ENCODE measurements at regions not wholly inside any gene's neighbourhood (a gene's known extent, or its start where the extent isn't known, plus 50 kb on each side); places are given as distances from the start of the nearest gene placed in this dataset.

GRCh38 chr21:32940079-32941014 is 85.4 kb upstream of the OLIG2 start:
- Mint-ChIP-seq H3K9me3 (peaks cover 4% of the 10 kb centered on the region; the same call in 1 of the 2 replicates), H3K27me3 (ENCODE audit: low read depth) (peaks cover 4% of the 10 kb centered on the region), H3K4me3 (no peak overlapping the region), H3K4me1 (peaks cover 7% of the 10 kb centered on the region), H3K27ac (no peak overlapping the region), H3K36me3 (no peaks in the 10 kb centered on the region)
- ATAC-seq = peak; percentile 93
- CTCF ChIA-PET = interaction anchor here (0.5 to 2.3 kb wide), 58 partner anchors 10 to 422 kb away, joined by 3 to 41 read pairs (median 5); partner anchors contain the start of gene OLIG2
- DNase-seq (ENCODE audit: low spot score) = peak; percentile 41
- TF ChIP-seq CTCF (IDR thresholded peaks at IDR 0.05) = peak; percentile 72
- TF ChIP-seq E2F1 (CRISPR knock-in tag; IDR thresholded peaks at IDR 0.05) = no peak
- POLR2A ChIA-PET = no interaction called here

- H3K4me1 Mint-ChIP-seq = peaks cover 7% of the 10 kb centered on the region
- H3K9me3 Mint-ChIP-seq = peaks cover 4% of the 10 kb centered on the region; the same call in 1 of the 2 replicates
- ChIA-PET CTCF (interaction anchor here (1.2 to 2.3 kb wide), 15 partner anchors 9 to 256 kb away, joined by 3 to 41 read pairs (median 10); partner anchors contain the start of gene OLIG2), POLR2A (no interaction called here)
- no peaks in the 10 kb centered on the region for H3K36me3 Mint-ChIP-seq
- H3K27me3 Mint-ChIP-seq (ENCODE audit: low read depth) = peaks cover 4% of the 10 kb centered on the region
- TF ChIP-seq TCF7 (CRISPR knock-in tag; IDR thresholded peaks at IDR 0.05; ENCODE audit: low read depth) (no peak), CTCF (IDR thresholded peaks at IDR 0.05) (no peak), ETV6 (CRISPR knock-in tag; IDR thresholded peaks at IDR 0.05) (no peak), GRHL2 (CRISPR knock-in tag; IDR thresholded peaks at IDR 0.05; ENCODE audit: insufficient replicate concordance, severe bottlenecking) (no peak), ZNF671 (CRISPR knock-in tag; IDR thresholded peaks at IDR 0.05) (no peak), FOXJ3 (CRISPR knock-in tag; IDR thresholded peaks at IDR 0.05; ENCODE audit: borderline replicate concordance) (no peak), JUN (CRISPR knock-in tag; IDR thresholded peaks at IDR 0.05) (no peak), STAT6 (CRISPR knock-in tag; conservative IDR thresholded peaks at IDR 0.05; ENCODE audit: low read depth) (no peak), CREM (CRISPR knock-in tag; IDR thresholded peaks at IDR 0.05) (no peak)
- ATAC-seq = no peak
- no peak overlapping the region for H3K27ac Mint-ChIP-seq
- no peak overlapping the region for H3K4me3 Mint-ChIP-seq
- DNase-seq (ENCODE audit: low spot score) = no peak
These were observed 84.5 kb upstream of the OLIG2 start for GRCh38 chr21:32941263-32941662.

GRCh38 chr21:32946654-32947053 is 79.1 kb upstream of the OLIG2 start:
- ChIA-PET POLR2A (no interaction called here), CTCF (no interaction called here)
- Mint-ChIP-seq H3K27ac (no peak overlapping the region), H3K36me3 (no peaks in the 10 kb centered on the region), H3K27me3 (ENCODE audit: low read depth) (no peaks in the 10 kb centered on the region; the same call in 1 of the 2 replicates), H3K9me3 (peaks cover 10% of the 10 kb centered on the region), H3K4me1 (peaks cover 22% of the 10 kb centered on the region), H3K4me3 (no peak overlapping the region)
- DNase-seq (ENCODE audit: low spot score) = no peak
- ATAC-seq = no peak
- no peak for TF ChIP-seq MYBL2 (CRISPR knock-in tag; IDR thresholded peaks at IDR 0.05)
- TF ChIP-seq MLX (CRISPR knock-in tag; IDR thresholded peaks at IDR 0.05) = no peak
- no peak for TF ChIP-seq SOX15 (CRISPR knock-in tag; IDR thresholded peaks at IDR 0.05)
- no peak for TF ChIP-seq NR2C2 (CRISPR knock-in tag; IDR thresholded peaks at IDR 0.05)
- no peak for TF ChIP-seq SMAD3 (CRISPR knock-in tag; IDR thresholded peaks at IDR 0.05; ENCODE audit: borderline replicate concordance)
- TF ChIP-seq E2F1 (CRISPR knock-in tag; IDR thresholded peaks at IDR 0.05) = no peak
- TF ChIP-seq ZNF425 (CRISPR knock-in tag; conservative IDR thresholded peaks at IDR 0.05) = no peak
- TF ChIP-seq GABPB1 (CRISPR knock-in tag; IDR thresholded peaks at IDR 0.05) = no peak
- no peak for TF ChIP-seq ZNF396 (CRISPR knock-in tag; IDR thresholded peaks at IDR 0.05; ENCODE audit: borderline replicate concordance)
